ELF-1 (cell line): ENCODE measurements at regions not wholly inside any gene's neighbourhood (a gene's known extent, or its start where the extent isn't known, plus 50 kb on each side); places are given as distances from the start of the nearest gene placed in this dataset.
A peak's percentile ranks its signal among the peaks of the same experiment; 100 is the strongest.
"Not testable (repeated sequence)": the region's sequence is repeated elsewhere in the genome, so short reads cannot be mapped to it uniquely, and the experiment has no call there.

Source experiments
- DNase-seq: peaks from one replicate; pipeline ENCODE4 v3.0.0-alpha.2; 2016; ENCODE audit warnings: low read depth, low spot score

DNA sequence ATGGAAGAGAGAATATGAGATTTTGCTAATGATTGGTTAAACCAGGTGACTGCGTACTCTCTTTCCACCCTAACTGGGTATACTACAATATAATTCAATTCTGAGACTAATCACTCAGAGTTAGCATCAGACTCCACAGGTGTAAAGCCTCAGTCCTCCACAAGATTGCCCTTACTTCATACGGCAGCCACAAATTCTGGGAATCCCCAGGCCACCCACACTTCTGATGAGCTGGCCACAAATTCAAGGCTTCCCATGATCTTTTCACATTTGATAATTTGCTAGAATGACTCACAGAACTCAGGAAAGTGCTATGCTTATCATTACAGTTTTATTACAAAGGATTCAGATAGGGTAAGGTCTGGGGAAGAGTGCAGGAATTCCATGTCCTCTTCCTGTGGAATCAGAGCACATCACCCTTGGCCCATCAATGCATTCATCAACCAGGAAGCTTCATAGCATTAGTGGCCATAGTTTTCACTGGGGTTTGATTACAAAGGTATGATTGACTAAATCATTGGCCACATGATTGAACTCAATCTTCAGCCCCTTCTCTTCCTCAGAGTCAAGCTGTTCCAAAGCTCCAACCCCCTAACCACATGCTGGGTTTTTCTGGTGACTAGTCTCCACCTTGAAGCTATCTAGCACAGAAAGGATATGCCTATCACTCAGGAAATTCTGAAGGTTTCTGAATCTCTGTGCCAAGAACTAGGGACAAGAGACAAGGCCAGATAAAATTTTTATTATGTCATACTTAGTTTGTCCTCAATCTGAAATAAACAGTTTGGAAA is 131.7 kb downstream of the HHIPL2 start:
- DNase-seq: no peak

DNA sequence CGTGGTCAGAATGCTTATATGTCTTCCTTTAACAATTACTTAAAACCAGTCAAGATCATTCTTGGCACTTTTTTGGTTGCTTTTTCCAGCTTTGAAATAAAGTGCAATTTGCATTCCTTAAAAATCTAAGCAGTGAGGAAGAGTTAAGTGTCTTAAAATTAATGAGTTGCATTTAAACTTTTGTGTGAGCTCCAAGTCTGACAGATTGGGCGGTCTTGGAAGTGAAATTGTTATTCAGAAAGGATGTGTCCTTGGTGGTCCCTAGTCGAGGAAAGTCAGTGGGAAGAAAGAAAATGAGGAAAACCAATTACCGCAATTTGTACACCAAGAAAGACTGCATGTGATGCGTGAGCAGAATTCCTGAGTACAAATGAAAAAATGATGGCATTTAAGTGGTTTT is 132.5 kb downstream of the HHIPL2 start:
- no peak for DNase-seq

DNA sequence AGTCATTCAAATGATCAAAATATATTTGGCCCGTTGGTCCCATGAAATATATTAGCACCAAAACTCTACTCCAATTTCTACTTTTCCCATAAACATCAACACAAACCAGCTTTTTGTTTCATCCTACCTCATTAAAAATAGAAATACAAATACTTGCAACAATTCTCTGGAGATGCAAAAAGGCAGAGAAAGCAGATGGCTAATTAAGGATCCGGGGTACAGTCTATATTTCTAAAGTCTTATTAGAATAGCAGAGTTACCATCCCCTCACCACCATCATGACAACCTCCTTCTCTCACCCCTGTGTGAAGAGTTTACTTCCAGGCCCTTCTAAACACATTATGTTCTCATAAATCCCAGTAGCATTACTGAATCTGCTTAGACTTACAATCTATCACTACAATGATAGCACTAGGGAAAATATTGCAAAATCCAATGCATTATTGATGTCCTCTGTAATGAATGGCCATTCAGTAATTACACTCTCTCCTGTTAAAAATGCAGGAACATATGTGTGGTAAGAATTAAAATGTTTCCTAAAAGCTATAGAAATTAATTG is 133.8 kb downstream of the HHIPL2 start:
- DNase-seq: no peak

DNA sequence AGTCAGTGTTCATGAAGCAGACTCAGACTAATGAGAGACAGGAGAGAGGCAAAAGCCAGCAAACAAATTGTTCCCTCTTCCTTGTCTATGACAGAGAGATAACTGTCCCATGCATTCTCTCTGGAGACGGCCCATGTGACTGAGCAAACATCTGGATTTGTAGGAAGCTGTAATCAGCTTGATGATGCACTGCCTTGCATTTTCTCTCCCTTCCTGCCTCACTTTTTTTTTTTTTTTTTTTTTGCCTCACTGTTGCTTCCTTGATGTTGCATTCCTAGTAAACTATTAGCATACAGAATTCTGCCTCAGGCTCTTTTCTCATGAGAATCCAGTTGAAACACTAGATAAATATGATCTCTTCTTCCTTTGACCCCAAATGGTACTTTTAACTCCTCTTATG is 134.5 kb downstream of the HHIPL2 start:
- no peak for DNase-seq

DNA sequence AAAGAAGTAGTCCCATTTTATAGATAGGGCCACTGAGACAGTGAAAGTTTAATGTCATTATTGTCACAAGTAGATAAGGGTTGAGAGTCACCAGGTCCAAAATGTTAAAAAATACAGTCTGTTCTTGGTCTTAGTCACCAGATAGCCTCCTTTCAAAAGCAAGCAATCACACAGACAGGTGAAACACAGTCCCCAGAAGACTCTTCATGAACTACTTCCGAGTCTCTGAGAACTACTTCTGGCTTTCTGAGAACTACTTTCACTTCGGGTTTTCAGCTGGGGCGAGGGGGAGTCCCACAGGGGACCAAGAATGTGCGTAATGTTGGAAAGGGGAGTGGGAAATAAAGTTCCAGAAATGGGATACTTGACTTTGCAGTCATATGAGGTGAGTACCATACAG is 143.2 kb downstream of the HHIPL2 start:
- DNase-seq: no peak

DNA sequence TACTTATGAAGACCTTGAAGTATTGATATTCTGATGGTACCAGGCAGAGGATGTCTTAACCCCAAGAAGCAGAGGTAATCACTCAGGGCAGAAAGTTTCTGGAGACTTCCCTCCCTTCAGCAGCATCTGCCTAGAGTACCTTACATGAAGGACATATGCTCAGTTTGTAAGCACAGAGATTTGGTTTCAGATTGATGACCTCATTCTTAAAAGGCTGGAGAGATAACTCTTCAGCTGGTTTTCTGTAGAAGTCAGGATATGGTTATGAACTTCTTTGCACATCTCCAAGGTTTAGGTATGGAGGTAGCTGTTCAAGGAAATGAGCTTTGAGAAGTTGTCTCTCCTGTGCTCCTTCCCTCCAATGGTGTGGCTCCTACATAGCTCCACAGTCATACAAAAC is 148.7 kb downstream of the HHIPL2 start:
- no peak for DNase-seq

DNA sequence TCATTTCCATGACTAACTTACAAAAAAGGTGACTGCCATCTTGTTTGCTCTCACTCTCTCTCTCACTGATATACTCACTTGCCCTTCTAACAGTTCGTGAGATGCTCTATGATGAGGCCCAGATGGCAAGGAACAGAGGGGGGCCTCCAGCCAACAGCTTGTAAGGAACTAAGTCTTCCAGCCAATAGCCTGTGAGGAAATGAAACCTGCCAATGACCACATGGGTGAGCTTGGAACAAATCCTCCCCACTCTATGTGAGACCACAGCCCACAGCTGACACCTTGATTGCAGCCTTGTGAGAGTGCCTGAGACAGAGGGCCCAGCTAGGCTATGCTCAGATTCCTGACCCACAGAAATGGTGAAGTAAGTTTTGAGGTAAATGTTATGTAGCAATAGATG is 153.7 kb downstream of the HHIPL2 start:
- DNase-seq: no peak

DNA sequence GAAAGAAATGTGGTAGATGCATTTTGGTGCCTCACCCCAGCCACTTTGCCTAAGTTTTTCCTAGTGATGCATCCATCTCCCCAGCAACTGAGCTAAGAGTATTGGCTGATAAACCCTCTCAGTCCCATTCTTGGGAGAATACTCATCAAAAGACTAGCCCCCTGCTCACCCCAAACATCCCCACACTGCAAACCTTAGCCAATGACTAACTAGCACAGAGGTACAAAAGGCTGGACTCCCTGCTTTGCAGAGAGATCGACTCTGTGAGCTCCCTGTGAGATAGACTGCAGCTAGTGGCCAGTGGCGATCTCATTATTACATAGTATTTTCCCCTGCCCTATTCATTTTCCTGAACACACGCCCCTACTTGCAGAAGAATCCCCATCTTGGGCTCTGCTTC is 155.3 kb downstream of the HHIPL2 start:
- no peak for DNase-seq

DNA sequence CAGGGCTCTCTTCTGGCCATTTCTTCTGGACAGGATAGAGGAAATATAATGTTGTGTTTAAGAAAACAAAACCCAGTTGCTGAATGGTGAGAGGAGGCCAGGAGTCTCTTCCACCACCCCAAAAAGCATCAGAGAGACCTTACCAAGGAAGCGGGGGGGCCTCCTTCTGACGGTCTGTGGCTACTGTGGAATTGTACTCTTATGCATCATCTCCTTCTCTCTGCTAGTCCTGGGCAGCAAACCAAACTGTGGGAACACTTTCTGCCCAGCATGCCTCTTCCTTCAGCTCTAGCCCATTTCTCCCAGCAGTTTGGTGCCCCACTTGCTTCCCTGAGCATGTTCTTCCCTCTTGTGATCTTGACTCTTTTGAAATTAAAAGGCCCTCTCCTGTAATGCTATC is 157.7 kb downstream of the HHIPL2 start:
- no peak for DNase-seq

DNA sequence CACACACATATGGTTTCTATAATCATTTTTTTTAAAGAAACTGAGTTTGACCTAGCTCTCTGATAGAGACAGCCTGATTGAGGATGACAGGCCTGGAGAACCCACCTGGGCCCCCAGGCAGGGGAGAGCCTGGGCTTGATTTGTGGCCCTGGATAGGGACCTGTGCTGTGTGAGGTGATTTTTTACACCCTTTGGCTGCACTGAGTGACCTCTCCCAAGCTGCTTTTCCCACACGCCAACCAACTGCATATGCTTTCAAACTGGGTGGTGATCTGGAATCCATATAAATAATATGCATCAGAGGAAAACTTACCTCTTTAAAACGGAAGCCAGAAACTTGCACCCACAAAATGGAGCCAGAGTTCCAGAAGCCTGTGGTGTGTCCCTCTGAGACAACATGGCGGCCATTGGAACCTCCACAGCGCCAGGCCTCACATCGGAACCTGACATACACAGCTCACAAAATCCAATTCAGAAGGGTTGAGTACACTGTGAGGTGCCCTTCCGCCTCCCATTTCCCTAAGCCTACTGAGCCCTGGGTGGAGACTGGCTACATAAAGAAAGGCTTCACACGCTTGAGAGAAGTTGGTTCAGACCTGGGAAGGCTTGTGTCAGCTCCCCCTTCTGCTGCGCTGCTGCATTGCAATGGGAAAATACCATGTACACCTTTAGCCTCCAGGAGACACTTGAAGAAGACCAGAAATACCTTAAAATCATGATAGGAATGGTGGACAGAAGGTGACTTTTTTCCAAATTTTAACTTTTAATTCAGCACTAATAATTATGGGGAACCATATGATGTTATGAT is 160.7 kb downstream of the HHIPL2 start:
- DNase-seq: peak; percentile 74

DNA sequence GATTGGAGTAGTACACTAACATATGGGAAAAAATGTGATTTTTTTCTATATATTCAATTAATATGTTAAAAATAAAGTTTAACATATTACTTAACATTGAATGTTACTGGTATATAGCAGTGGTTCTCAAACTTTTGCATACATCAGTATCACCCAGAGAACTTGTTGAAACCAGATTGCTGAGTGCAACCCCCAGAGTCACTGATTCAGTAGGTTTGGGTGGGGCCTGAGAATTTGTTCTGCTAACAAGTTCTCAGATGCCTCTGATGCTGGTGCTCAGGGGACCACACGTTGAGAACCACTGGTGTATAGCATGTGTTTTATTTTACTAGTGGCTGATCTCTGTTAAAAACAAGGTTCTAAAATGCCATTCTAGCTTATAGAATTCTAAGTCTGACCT is 161.9 kb downstream of the HHIPL2 start:
- DNase-seq: no peak

DNA sequence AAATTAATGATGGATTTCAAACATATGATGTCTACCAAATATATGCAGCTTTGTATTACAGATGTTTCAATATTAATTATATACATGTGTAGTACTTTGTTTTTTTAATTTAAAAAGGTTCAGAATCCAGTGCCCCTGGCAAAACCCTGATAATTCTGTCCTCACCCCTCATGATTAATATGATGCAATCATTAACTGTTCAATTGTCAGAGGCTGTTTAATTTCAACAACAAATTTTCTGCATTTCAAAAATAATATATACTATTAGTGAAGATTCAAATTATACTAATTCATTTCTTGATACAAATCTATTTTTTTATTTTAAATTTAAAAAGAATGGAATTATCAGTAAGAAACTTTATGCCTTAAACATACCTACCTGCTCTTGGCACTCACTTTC is 162.6 kb downstream of the HHIPL2 start:
- no peak for DNase-seq

DNA sequence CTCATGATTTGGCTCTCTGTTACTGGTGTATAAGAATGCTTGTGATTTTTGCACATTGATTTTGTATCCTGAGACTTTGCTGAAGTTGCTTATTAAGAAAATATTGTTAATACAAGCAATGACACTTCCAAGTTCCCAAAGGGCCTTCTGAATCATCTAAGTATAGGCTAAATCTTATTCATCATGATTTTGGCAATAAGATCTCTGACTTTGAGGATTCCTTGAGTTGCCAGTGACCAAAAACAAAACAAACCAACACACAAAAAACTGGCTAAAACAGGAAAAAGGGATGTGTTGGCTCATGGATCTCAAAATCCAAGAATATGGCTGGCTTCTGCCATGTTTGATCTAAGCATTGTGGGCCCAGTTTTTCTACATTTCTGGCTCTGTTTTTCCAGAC is 163.4 kb downstream of the HHIPL2 start:
- no peak for DNase-seq

DNA sequence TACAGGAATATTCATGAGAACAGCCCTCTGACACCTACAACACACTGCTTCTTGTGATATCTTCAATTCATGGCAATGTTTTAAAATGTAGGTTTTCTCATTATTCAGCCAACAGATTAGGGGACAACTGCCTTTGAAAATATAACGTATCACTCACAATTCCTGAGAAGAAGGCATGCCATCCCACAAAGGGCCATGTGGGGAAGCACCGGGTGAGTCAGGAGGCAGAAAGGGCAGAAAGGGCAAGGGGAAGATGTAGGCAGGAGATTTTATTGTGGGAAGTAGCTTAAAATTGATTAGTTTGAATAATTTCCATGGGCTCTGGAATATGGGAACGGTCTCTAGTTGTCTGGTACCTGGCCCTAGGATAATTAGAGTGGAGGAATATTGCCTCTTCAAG is 165.7 kb downstream of the HHIPL2 start:
- no peak for DNase-seq

DNA sequence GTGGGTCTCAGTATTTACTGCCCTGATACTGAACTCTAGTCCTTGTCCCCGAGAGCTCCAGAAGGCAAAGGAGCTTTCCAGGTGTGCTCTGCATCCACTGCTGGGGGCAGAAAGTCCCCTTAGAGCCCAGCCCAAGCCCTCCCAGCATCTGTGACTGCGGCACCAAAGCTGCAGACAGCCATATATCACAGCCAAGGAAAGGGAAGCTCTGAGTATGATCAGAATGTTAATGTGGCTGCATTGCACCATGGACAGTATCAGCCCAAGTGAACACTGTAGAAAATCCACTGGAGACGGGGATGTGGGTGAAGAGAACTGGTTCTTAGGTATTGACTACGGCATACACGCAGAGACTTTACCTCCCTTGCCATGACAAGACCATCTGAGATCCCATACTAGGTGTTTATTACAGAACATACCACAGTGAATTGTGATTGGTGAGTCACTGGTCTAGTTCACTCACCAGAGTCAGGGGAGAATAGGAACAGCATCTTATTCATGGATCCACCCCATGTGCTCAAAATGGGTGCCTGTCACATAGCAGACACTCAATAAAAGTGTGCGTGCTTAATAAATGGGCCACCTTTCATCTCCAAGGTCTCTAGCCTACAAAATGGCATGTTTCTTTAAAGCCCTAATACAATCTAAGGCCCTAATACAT is 170.3 kb downstream of the HHIPL2 start:
- DNase-seq: no peak

DNA sequence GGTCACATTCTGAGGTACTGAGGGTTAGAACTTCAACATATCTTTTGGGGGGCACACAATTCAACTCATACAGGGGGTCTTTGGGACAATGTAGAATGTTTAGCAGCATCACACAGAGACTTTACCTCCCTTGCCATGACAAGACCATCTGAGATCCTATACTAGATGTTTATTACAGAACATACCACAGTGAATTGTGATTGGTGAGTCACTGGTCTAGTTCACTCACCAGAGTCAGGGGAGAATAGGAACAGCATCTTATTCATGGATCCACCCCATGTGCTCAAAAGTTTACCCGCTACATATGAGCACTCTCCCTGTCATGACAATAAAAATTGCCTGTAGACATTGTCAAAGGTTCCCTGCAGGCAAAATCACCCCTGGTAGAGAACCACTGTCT is 171.1 kb downstream of the HHIPL2 start:
- DNase-seq: not testable (repeated sequence)

DNA sequence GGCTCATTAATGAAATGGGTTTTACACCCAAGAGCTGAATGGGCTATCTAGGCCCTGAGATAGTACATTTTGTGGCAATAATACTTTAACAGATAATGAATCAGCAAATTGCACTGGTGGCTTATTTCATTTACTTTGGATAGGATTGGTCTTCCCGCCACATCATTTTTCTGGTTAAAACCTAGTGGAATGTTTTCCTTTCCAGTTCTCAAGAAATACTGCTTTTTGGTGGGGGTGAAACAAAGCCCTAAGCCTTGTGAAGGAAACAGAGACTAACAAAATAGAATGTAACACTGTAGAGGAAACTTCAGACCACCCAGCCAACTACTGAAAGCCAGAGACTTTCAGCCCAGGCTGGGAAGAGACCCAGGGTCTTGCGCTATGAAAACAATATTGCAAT is 172.2 kb downstream of the HHIPL2 start:
- DNase-seq: no peak

DNA sequence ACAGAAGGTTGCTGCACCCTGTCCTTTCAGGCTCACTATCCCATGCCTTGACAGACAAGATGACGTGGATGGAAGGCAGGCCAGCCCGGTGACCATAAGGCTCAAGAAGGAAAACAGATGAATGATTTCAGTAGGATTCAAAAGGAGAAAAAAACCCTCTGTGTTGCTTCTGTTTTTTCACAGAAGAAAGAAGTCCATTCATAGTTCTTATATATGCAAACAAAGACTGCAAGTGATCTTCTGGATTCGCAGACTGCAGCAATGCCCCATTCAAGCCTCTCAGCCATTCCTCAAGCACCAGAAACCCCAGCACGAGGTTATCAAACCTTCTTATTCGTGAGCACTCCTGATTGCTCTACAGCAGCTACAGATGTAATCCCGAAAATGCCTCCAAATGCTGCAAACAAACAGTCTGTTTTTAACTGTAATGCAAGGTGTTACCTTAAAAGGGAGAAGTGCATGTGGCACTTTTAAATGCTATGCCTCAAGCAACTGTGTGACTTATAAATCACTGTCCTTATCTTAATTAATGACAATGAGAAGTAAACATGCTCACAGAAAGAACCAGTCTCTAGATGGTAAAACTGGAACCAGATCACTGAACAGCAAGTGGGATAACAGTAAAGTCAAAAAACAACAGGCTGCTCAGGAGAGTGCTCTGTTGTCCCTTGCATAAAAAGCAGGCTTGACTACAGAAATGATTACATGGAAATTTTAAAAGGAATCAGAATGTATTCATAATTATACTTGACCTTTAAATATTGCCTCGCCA is 173.9 kb downstream of the HHIPL2 start:
- DNase-seq: peak; percentile 18

DNA sequence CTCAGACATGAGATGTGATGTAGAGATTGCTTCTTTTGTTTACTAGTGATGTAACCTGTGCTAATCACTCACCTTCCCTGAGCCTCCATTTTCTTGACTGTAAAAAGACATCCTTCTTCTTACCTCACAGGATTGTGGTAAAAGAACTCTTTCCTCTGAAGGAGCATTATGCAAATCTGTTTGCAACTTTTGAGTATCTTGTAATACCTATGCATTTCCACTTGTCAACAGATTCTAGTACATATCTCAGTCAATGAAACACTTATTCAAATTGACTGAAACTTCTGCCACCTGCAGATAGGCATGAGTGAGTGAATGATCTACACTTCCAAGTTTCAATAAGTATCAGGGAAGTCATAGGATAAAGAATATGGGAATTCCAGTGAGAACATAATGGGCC is 174.7 kb downstream of the HHIPL2 start:
- no peak for DNase-seq

DNA sequence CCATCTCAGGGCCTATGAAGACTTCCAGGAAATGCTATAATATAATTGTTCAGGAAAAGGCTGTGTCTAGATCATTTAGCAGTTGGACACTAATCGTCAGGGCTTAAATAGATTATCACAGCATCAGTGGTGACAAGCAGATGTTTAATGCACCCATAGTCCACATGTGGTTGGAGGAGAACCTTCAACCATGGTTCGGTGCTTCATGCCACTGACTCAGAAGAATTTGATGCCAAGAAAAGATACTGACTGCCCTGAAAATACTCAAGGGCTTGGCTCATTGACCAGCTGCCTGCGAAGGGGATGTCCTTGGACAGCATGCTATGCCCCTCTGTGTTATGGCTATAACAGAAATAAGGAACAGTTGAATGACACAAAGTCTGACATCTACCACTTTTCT is 175.7 kb downstream of the HHIPL2 start:
- DNase-seq: no peak

DNA sequence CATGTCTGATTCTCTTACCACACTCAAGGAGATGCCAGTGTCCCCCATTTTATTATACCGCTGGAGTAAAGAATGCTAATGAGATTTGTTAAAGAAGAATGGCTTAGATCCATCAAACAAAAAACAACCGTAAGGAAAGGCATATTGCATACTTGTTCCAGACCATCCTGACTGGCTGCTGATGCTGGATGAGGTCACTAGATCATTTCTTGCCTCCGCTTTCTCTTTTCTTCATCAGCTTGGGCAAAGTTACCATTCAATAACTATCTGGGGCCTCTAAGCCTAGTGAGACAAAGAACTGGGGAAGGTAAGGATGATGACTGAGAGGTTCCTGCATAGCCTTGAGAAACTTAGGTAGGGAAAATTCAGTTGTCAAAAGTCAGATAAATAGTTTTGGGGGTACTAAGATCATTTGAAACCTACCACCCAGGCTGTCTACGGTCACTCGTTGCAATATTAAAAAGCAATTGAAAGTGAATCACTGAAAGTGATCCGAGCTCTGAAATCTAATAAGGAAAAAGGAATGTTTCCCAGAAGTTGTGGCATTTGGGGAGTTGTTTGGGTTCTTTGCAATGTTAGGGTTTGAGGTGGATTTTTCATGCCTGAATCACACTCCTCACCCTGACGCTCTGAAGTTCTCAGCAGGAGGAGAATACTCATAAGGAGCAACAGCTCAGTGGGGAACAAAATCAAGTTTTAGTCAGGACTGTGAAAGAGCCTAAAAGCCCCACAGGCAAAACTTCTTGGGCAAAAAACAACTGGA is 176.8 kb downstream of the HHIPL2 start:
- no peak for DNase-seq
